ENCODE measurements at regions not wholly inside any gene's neighbourhood (a gene's known extent, or its start where the extent isn't known, plus 50 kb on each side); places are given as distances from the start of the nearest gene placed in this dataset.

GRCh38 chr2:215699018-215699417 is 263.1 kb upstream of the FN1 start:
- TF ChIP-seq CTCF (IDR thresholded peaks at IDR 0.05) (no peak), POLR2A (IDR thresholded peaks at IDR 0.05) (no peak)

All from right lobe of liver (tissue), 4 donors.